ENCODE measurements at regions not wholly inside any gene's neighbourhood (a gene's known extent, or its start where the extent isn't known, plus 50 kb on each side); places are given as distances from the start of the nearest gene placed in this dataset.

DNA sequence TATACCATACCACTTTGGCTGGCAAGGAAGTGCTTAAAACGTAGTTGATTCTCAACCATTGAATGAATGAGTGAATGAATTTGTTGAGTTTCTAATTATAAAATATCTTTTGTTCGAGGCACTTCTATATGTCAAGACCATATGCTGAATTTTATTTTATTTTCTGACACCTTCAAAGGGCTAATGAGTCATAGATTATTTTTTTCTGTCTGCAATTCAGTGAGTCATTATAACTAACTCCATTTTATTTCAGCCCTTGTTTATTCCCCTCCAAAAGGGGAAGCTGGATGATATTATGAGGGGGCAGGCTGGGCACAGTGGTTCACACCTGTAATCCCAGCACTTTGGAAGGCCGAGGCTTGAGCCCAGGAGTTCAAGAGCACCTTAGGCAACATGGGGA, 142.4 kb downstream of the P2RY1 start:
- TF ChIP-seq, protein P1, sequence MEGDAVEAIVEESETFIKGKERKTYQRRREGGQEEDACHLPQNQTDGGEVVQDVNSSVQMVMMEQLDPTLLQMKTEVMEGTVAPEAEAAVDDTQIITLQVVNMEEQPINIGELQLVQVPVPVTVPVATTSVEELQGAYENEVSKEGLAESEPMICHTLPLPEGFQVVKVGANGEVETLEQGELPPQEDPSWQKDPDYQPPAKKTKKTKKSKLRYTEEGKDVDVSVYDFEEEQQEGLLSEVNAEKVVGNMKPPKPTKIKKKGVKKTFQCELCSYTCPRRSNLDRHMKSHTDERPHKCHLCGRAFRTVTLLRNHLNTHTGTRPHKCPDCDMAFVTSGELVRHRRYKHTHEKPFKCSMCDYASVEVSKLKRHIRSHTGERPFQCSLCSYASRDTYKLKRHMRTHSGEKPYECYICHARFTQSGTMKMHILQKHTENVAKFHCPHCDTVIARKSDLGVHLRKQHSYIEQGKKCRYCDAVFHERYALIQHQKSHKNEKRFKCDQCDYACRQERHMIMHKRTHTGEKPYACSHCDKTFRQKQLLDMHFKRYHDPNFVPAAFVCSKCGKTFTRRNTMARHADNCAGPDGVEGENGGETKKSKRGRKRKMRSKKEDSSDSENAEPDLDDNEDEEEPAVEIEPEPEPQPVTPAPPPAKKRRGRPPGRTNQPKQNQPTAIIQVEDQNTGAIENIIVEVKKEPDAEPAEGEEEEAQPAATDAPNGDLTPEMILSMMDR (IDR thresholded peaks at IDR 0.05; ENCODE audit: low read length), result no peak
- no peak for TF ChIP-seq EZH2phosphoT487 (IDR thresholded peaks at IDR 0.05; ENCODE audit: low read length)

Data from MM.1S (cell line).